ENCODE measurements at regions not wholly inside any gene's neighbourhood (a gene's known extent, or its start where the extent isn't known, plus 50 kb on each side); places are given as distances from the start of the nearest gene placed in this dataset.

- ChIA-PET POLR2A (no interaction called here), CTCF (no interaction called here), RAD21 (ENCODE audit: unreplicated experiment) (no interaction called here), SMC1A (ENCODE audit: uncharacterized antibody, unreplicated experiment) (no interaction called here)
- ATAC-seq: no peak
- Histone ChIP-seq H3K36me3 (ENCODE audit: control insufficient read depth in 2 of 2, insufficient read depth in 2 of 2, low read length in 1 of 2) (no peaks in the 10 kb centered on the region), H3K9me3 (replicated peaks; ENCODE audit: control insufficient read depth, insufficient read depth, low read length) (no peaks in the 10 kb centered on the region), H3K27me3 (replicated peaks in 1 of 2; ENCODE audit: control insufficient read depth in 2 of 2, insufficient read depth in 2 of 2, low read length in 1 of 2) (no peaks in the 10 kb centered on the region), H3K79me2 (ENCODE audit: control insufficient read depth, insufficient read depth, low read length) (no peaks in the 10 kb centered on the region), H3K9ac (ENCODE audit: control insufficient read depth, insufficient read depth, low read length) (no peak overlapping the region), H3K27ac (ENCODE audit: control insufficient read depth, insufficient read depth) (no peak overlapping the region), H2AFZ (ENCODE audit: control insufficient read depth, low read depth, low read length) (no peak overlapping the region), H3K4me1 (ENCODE audit: control insufficient read depth, insufficient read depth, low read length) (peaks cover 6% of the 10 kb centered on the region; the same call in 1 of the 2 replicates), H4K20me1 (ENCODE audit: control insufficient read depth, insufficient read depth) (no peaks in the 10 kb centered on the region), H3K4me2 (ENCODE audit: control insufficient read depth, insufficient read depth) (no peak overlapping the region), H3K4me3 (no peak overlapping the region)
- BruUV-seq (replicated peaks): no TSS peak
- in situ Hi-C loops (cut with MboI) (no loop called here), intact Hi-C loops (cut with micrococcal nuclease; ENCODE audit: unreplicated experiment) (loop anchor here (5.0 kb wide), 1 partner anchor 763 kb away; no protein-coding TSS in a partner anchor)
- 0% methylated on average over 1 of the region's 1 CpG for WGBS (ENCODE audit: insufficient coverage, insufficient replicate concordance, low lambda C conversion rate, missing lambda C conversion rate)
- FAIRE-seq: no peak
- no peak for DNase-seq (ENCODE audit: low read depth, low spot score)
- TF ChIP-seq MLLT1 (IDR thresholded peaks at IDR 0.05) (no peak), ATF7 (IDR thresholded peaks at IDR 0.05; ENCODE audit: low read depth) (no peak)
Measured at GRCh38 chr4:137644201-137644600, 111.9 kb upstream of the PCDH18 start.

DNA sequence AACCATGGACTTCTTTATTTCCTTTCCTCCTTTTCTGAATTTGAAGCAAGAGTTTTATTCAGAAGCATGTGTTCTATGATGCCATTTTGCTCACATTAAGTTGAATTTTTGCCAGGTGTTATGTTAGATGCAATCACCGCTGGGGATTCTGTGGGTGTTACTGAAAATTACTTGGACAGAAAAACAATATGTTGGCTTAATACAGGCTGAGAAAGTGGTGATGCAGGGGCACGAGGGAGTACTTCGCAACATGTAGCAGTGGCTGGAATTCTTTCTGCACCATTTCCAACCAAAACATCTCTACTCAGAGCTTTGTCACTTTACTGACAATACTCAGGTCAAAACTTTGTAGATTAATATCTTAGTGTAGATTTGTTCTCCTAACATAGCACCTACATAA, 109.2 kb upstream of the PCDH18 start:
- RAD21 ChIA-PET (ENCODE audit: unreplicated experiment): interaction anchor here (1.0 kb wide), 1 partner anchor 21 kb away, joined by 3 read pairs; no protein-coding TSS in a partner anchor

More for the DNA sequence above, 109.2 kb upstream of the PCDH18 start:
- no peak for TF ChIP-seq KAT2A (conservative IDR thresholded peaks at IDR 0.05; ENCODE audit: control insufficient read depth, low read depth, low read length)
- no peak overlapping the region for H3K4me2 ChIP-seq (ENCODE audit: control insufficient read depth, insufficient read depth)
- no peak overlapping the region for H3K4me3 ChIP-seq
- intact Hi-C loops (cut with micrococcal nuclease; ENCODE audit: unreplicated experiment) (loop anchor here (2.0 to 5.0 kb wide), 2 partner anchors 35 to 766 kb away; no protein-coding TSS in a partner anchor), in situ Hi-C loops (cut with MboI) (no loop called here)
- no peak overlapping the region for H2AFZ ChIP-seq (ENCODE audit: control insufficient read depth, low read depth, low read length)
- no TSS peak for BruUV-seq (replicated peaks)
- no peak overlapping the region for H3K27ac ChIP-seq (ENCODE audit: control insufficient read depth, insufficient read depth)
- H3K36me3 ChIP-seq (ENCODE audit: control insufficient read depth in 2 of 2, insufficient read depth in 2 of 2, low read length in 1 of 2): no peaks in the 10 kb centered on the region
- CTCF ChIA-PET: interaction anchor here (1.2 to 1.6 kb wide), 3 partner anchors 9 to 19 kb away, joined by 3 to 6 read pairs (median 4); no protein-coding TSS in a partner anchor
- WGBS (ENCODE audit: insufficient coverage, insufficient replicate concordance, low lambda C conversion rate, missing lambda C conversion rate): 14% methylated on average over 3 of the region's 3 CpGs
- no peaks in the 10 kb centered on the region for H3K79me2 ChIP-seq (ENCODE audit: control insufficient read depth, insufficient read depth, low read length)
- H3K4me1 ChIP-seq (ENCODE audit: control insufficient read depth, insufficient read depth, low read length): peaks cover 6% of the 10 kb centered on the region; the same call in 1 of the 2 replicates
- FAIRE-seq (no peak), DNase-seq (ENCODE audit: low read depth, low spot score) (no peak), ATAC-seq (no peak)
- POLR2A ChIA-PET: interaction anchor here (1.1 kb wide), 1 partner anchor 10 kb away, joined by 3 read pairs; no protein-coding TSS in a partner anchor
- no peaks in the 10 kb centered on the region for H4K20me1 ChIP-seq (ENCODE audit: control insufficient read depth, insufficient read depth)
- H3K9me3 ChIP-seq (replicated peaks; ENCODE audit: control insufficient read depth, insufficient read depth, low read length): no peaks in the 10 kb centered on the region
- SMC1A ChIA-PET (ENCODE audit: uncharacterized antibody, unreplicated experiment): interaction anchor here (0.5 to 2.0 kb wide), 5 partner anchors 10 to 322 kb away, joined by 3 to 11 read pairs (median 3); no protein-coding TSS in a partner anchor
- no peak overlapping the region for H3K9ac ChIP-seq (ENCODE audit: control insufficient read depth, insufficient read depth, low read length)
- no peaks in the 10 kb centered on the region for H3K27me3 ChIP-seq (replicated peaks in 1 of 2; ENCODE audit: control insufficient read depth in 2 of 2, insufficient read depth in 2 of 2, low read length in 1 of 2)

Data from GM12878 (cell line).